Colonic mucosa (tissue), 4 donors: ENCODE measurements at regions not wholly inside any gene's neighbourhood (a gene's known extent, or its start where the extent isn't known, plus 50 kb on each side); places are given as distances from the start of the nearest gene placed in this dataset.

Experiments used
- DNase-seq: peaks from one replicate; pipeline ENCODE4 v3.0.0-alpha.2; 2020
- H3K27ac ChIP-seq: fragments of 200-600 bp; one replicate; pipeline ENCODE4 v1.8.0; 2021
- H3K27me3 ChIP-seq: fragments of 200-600 bp; one replicate; pipeline ENCODE4 v1.8.0; 2021
- H3K36me3 ChIP-seq: fragments of 200-600 bp; one replicate; pipeline ENCODE4 v1.8.0; 2021
- H3K4me1 ChIP-seq: fragments of 200-600 bp; one replicate; pipeline ENCODE4 v1.8.0; 2021; ENCODE audit warnings: mild to moderate bottlenecking
- H3K4me3 ChIP-seq: fragments of 200-600 bp; one replicate; pipeline ENCODE4 v1.8.0; 2021
- H3K9ac ChIP-seq, 2 donors: one replicate each; pipeline ENCODE4 v1.7.0; 2013; ENCODE audit warnings: control low read depth in 2 of 2, low read depth in 2 of 2, low read length in 2 of 2
- H3K9me3 ChIP-seq: fragments of 200-600 bp; one replicate; pipeline ENCODE4 v1.8.0; 2021
- intact Hi-C: fragments of 100-400 bp; cut with DNase I; formaldehyde crosslinking; loops from one replicate; pipeline ENCODE4 v1.14.1; 2022
- TF ChIP-seq, protein P1 (sequence below): fragments of 200-600 bp; IDR thresholded peaks from one replicate; pipeline ENCODE4 v1.8.0; 2022; ENCODE audit warnings: antibody characterized with exemption, mild to moderate bottlenecking
- donor health status: healthy.
- donor health status: DM: no; HTN: no; CAD: no.
- donor health status: DM: no; HTN: no; CAD: no.

DNA sequence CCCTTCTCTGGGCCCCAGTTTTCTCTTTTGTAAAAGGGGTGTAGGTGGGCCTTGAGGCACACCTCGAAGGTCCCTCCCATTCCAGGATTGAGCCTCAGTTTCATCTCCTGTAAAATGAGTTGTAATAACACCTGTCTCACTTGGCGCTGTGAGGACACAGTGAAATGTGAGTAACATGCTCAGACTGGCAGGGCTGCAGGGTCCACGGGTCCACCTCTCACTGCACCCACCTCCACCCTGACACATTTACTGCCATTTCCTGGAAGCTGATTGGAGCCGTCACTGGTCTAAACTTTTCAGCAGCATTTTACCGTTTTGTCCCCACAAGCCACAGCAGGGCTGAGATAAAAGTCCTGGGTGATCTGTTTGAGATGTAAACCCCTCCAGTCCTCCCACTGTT lies 398.0 kb downstream of the PTPRU start:
- Histone ChIP-seq H3K9me3 (no peaks in the 10 kb centered on the region), H3K36me3 (no peaks in the 10 kb centered on the region), H3K4me1 (no peaks in the 10 kb centered on the region), H3K27me3 (no peaks in the 10 kb centered on the region), H3K27ac (no peak overlapping the region), H3K9ac (no peak overlapping the region), H3K4me3 (no peak overlapping the region)
- no peak for DNase-seq
- TF ChIP-seq, protein P1, sequence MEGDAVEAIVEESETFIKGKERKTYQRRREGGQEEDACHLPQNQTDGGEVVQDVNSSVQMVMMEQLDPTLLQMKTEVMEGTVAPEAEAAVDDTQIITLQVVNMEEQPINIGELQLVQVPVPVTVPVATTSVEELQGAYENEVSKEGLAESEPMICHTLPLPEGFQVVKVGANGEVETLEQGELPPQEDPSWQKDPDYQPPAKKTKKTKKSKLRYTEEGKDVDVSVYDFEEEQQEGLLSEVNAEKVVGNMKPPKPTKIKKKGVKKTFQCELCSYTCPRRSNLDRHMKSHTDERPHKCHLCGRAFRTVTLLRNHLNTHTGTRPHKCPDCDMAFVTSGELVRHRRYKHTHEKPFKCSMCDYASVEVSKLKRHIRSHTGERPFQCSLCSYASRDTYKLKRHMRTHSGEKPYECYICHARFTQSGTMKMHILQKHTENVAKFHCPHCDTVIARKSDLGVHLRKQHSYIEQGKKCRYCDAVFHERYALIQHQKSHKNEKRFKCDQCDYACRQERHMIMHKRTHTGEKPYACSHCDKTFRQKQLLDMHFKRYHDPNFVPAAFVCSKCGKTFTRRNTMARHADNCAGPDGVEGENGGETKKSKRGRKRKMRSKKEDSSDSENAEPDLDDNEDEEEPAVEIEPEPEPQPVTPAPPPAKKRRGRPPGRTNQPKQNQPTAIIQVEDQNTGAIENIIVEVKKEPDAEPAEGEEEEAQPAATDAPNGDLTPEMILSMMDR = no peak
- intact Hi-C loops = no loop called here

DNA sequence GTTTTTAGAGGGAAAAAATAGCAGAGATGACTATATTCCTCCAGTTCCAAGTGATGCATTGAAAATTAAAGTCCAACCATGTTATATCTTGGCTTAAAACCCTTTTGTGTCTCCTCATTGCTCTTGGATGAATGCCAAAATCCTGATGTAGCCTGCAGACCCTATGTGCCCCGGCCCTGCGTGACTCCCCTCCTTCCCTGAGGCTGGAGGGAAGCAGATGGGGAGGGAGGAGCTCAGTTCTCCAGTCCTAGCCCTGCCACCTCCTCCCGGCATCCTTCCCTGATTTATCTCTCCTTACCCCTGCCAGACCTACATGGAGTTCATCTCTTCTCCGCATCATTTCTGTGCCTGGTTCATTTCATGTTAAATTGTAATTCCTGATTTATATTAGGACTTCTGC lies 397.4 kb downstream of the PTPRU start:
- H3K9me3 ChIP-seq = no peaks in the 10 kb centered on the region
- intact Hi-C loops = no loop called here
- TF ChIP-seq, protein P1 = no peak
- no peaks in the 10 kb centered on the region for H3K27me3 ChIP-seq
- H3K4me1 ChIP-seq = no peaks in the 10 kb centered on the region
- no peak for DNase-seq
- H3K4me3 ChIP-seq = no peak overlapping the region
- no peak overlapping the region for H3K27ac ChIP-seq
- H3K36me3 ChIP-seq = no peaks in the 10 kb centered on the region
- H3K9ac ChIP-seq = no peak overlapping the region

DNA sequence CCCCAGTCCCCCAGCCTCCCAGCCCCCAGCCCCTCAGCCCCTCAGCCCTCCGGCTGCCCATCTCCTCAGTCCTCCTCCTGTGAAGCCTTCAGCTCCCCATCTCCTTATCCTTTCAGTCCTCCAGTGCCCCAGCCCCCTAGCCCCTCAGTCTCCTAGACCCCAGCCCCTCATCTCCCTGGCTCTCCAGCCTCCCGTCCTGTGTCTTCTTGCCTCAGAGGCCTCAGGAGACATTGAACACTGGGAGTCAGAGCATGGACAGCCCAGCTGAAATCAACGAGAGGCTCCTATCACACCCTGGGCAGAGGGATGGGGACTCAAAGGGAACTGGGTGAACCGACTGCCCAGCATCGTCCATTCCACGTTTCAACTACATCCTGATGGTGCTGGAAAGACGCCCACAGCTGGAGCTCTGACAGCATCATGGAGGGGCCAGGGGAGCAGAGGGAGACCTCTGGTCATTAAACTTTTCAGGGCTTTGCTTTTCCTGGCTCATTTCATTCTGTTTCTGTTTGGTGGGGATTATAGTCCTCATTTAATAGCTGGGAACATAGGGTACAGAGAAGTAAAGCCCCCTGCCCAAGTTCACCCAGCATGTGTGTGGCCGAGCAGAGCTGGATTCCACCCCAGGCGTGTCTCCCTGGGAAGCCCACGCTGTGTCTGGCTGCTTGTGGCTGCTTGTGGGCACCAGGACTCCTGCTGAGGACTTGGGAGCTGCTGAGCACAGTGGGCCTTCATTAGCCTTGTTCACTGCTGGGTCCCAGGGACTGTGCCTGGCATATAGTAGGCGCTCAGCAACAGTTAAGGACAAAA lies 396.7 kb downstream of the PTPRU start:
- TF ChIP-seq, protein P1 = no peak
- H3K27ac ChIP-seq = no peak overlapping the region
- H3K4me1 ChIP-seq = no peaks in the 10 kb centered on the region
- intact Hi-C loops = no loop called here
- no peak overlapping the region for H3K9ac ChIP-seq
- no peaks in the 10 kb centered on the region for H3K9me3 ChIP-seq
- no peaks in the 10 kb centered on the region for H3K36me3 ChIP-seq
- DNase-seq = no peak
- no peak overlapping the region for H3K4me3 ChIP-seq
- no peaks in the 10 kb centered on the region for H3K27me3 ChIP-seq

DNA sequence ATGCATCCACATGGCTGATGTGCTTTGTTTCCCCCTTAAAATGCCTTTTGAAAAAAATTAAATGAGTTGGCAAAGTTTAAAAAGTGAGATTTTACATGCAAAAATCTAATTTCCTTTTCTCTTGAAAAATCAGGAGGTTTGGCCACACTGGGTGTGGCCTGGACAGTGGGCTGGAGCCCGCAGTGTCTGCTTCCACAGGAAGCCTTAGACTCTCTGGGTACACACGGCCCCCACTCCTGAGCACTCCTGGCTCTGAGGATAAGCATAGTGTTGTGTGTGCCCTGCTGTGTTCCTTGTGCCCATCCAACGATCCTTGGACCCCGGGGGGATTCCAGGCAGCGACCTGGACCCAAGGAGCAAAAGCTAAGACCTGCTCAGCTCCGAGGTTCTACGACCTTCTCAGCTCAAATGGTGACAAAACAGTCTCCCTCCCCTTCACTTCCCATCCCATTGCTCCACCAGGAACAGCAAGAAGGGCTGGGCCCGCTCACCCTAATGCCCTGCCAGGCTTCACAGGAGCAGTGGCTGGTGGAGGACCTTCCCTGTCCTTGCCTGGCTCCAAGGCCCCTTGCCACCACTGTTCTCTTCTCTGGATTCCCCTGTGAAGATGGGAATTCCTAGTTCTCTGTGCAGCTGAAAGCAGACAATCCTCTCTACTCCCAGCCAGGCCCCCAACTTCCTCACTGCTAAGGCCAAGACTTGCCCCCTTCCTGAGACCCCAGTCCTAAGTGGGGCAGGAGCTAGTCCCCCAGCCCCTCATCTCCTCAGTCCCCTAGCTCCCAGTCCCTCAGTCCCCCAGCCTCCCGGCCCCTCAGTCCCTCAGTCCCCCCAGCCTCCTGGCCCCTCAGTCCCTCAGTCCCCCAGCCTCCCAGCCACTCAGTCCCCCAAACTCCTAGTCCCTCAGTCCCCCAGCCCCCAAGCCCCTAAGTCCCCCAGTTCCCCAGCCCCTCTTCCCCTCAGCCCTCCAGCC lies 395.8 kb downstream of the PTPRU start:
- Histone ChIP-seq H3K27ac (no peak overlapping the region), H3K36me3 (no peaks in the 10 kb centered on the region), H3K4me1 (no peaks in the 10 kb centered on the region), H3K9ac (no peak overlapping the region), H3K27me3 (no peaks in the 10 kb centered on the region), H3K4me3 (no peak overlapping the region), H3K9me3 (no peaks in the 10 kb centered on the region)
- no peak for DNase-seq
- TF ChIP-seq, protein P1 = no peak
- intact Hi-C loops = no loop called here

DNA sequence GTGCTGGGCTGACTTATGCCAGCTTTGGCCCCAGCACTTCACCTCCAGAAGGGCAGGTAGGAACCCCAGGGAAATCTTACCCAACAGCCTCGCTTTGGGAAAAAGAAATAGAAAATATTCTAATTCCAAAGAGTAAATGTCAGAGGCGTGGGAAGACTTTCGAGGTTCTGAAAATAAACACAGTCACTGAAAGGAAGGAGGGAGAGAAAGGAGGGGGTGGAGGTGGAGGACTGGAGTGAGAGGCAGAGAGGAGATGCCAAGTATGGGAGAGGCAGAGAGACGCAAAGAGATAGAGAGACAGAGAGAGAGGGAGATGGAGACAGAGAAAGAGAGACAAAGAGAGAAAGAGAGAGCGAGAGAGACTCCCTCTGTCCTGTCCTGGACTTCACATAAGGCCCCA lies 395.0 kb downstream of the PTPRU start:
- TF ChIP-seq, protein P1 = no peak

More for the DNA sequence above, 395.0 kb downstream of the PTPRU start:
- Histone ChIP-seq H3K9me3 (no peaks in the 10 kb centered on the region), H3K27me3 (no peaks in the 10 kb centered on the region), H3K9ac (no peak overlapping the region), H3K36me3 (no peaks in the 10 kb centered on the region), H3K4me3 (no peak overlapping the region), H3K4me1 (no peaks in the 10 kb centered on the region), H3K27ac (no peak overlapping the region)
- intact Hi-C loops = no loop called here
- DNase-seq = no peak
